ENCODE measurements at regions not wholly inside any gene's neighbourhood (a gene's known extent, or its start where the extent isn't known, plus 50 kb on each side); places are given as distances from the start of the nearest gene placed in this dataset.

DNA sequence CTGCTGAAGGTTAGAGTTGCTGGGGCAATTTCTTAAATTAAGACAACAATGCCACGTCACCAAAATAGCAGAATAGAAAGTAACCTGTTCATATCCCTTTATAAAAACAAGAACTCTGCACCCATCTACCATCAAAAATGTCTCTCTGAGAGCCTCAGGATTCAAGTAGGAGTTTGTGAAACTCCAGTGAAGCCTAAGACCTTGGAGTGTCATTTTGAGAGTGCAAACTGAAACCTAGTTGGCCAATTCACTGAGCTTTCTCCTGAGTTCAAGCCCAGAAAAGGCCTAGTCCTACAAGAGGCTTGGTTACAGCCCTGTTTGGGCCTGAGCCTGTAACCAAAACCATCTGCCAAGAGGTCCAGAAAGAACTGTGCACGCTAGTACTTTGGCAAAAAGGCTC lies 335.1 kb downstream of the EFHB start (continued):
- TF ChIP-seq, protein P1, sequence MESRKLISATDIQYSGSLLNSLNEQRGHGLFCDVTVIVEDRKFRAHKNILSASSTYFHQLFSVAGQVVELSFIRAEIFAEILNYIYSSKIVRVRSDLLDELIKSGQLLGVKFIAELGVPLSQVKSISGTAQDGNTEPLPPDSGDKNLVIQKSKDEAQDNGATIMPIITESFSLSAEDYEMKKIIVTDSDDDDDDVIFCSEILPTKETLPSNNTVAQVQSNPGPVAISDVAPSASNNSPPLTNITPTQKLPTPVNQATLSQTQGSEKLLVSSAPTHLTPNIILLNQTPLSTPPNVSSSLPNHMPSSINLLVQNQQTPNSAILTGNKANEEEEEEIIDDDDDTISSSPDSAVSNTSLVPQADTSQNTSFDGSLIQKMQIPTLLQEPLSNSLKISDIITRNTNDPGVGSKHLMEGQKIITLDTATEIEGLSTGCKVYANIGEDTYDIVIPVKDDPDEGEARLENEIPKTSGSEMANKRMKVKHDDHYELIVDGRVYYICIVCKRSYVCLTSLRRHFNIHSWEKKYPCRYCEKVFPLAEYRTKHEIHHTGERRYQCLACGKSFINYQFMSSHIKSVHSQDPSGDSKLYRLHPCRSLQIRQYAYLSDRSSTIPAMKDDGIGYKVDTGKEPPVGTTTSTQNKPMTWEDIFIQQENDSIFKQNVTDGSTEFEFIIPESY (IDR thresholded peaks at IDR 0.05; ENCODE audit: extremely low read depth, insufficient replicate concordance, low read length): no peak
- TF ChIP-seq JUND (IDR thresholded peaks at IDR 0.05) (no peak), ZNF274 (IDR thresholded peaks at IDR 0.05; ENCODE audit: low read depth, low read length) (no peak), EZH2 (IDR thresholded peaks at IDR 0.05) (no peak), SIN3A (IDR thresholded peaks at IDR 0.05; ENCODE audit: low read depth) (no peak)
- TF ChIP-seq, protein P2, sequence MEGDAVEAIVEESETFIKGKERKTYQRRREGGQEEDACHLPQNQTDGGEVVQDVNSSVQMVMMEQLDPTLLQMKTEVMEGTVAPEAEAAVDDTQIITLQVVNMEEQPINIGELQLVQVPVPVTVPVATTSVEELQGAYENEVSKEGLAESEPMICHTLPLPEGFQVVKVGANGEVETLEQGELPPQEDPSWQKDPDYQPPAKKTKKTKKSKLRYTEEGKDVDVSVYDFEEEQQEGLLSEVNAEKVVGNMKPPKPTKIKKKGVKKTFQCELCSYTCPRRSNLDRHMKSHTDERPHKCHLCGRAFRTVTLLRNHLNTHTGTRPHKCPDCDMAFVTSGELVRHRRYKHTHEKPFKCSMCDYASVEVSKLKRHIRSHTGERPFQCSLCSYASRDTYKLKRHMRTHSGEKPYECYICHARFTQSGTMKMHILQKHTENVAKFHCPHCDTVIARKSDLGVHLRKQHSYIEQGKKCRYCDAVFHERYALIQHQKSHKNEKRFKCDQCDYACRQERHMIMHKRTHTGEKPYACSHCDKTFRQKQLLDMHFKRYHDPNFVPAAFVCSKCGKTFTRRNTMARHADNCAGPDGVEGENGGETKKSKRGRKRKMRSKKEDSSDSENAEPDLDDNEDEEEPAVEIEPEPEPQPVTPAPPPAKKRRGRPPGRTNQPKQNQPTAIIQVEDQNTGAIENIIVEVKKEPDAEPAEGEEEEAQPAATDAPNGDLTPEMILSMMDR (IDR thresholded peaks at IDR 0.05 in 2 of 3, conservative IDR thresholded peaks at IDR 0.05 in 1 of 3; ENCODE audit: borderline replicate concordance in 1 of 3, insufficient read depth in 1 of 3, low read depth in 2 of 3, low read length in 2 of 3): no peak

DNA sequence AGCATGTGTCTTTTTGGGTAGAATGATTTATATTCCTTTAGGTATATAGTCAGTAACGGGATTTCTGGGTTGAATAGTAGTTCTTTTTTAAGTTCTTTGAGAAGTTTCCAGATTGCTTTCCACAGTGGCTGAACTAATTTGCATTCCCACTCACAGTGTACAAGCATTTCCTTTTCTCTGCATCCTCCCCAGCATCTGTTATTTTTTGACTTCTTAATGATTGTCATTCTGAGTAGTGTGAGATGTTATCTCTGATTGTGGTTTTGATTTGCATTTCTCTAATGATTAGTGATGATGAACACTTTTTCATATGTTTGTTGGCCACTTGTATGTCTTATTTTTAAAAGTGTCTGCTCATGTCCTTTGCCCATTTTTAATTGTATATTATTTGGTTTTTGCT lies 337.6 kb downstream of the EFHB start:
- TF ChIP-seq EZH2 (IDR thresholded peaks at IDR 0.05): no peak
- no peak for TF ChIP-seq POLR2AphosphoS5 (IDR thresholded peaks at IDR 0.05; ENCODE audit: low read depth, low read length)
- no peak for TF ChIP-seq SIN3A (IDR thresholded peaks at IDR 0.05; ENCODE audit: low read depth)
- TF ChIP-seq FOSL1 (IDR thresholded peaks at IDR 0.05; ENCODE audit: low read depth): no peak
- TF ChIP-seq, protein P3, sequence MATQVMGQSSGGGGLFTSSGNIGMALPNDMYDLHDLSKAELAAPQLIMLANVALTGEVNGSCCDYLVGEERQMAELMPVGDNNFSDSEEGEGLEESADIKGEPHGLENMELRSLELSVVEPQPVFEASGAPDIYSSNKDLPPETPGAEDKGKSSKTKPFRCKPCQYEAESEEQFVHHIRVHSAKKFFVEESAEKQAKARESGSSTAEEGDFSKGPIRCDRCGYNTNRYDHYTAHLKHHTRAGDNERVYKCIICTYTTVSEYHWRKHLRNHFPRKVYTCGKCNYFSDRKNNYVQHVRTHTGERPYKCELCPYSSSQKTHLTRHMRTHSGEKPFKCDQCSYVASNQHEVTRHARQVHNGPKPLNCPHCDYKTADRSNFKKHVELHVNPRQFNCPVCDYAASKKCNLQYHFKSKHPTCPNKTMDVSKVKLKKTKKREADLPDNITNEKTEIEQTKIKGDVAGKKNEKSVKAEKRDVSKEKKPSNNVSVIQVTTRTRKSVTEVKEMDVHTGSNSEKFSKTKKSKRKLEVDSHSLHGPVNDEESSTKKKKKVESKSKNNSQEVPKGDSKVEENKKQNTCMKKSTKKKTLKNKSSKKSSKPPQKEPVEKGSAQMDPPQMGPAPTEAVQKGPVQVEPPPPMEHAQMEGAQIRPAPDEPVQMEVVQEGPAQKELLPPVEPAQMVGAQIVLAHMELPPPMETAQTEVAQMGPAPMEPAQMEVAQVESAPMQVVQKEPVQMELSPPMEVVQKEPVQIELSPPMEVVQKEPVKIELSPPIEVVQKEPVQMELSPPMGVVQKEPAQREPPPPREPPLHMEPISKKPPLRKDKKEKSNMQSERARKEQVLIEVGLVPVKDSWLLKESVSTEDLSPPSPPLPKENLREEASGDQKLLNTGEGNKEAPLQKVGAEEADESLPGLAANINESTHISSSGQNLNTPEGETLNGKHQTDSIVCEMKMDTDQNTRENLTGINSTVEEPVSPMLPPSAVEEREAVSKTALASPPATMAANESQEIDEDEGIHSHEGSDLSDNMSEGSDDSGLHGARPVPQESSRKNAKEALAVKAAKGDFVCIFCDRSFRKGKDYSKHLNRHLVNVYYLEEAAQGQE (IDR thresholded peaks at IDR 0.05; ENCODE audit: low read depth): no peak
- TF ChIP-seq CEBPB (IDR thresholded peaks at IDR 0.05; ENCODE audit: low read depth): no peak
- TF ChIP-seq SRF (IDR thresholded peaks at IDR 0.05; ENCODE audit: low read depth): no peak
- H2AFZ ChIP-seq (ENCODE audit: low read depth, low read length, poor library complexity, severe bottlenecking): no peak overlapping the region
- H3K36me3 ChIP-seq (ENCODE audit: control insufficient read depth in 1 of 2, insufficient read depth in 2 of 2, low read length in 2 of 2): no peaks in the 10 kb centered on the region
- H3K4me2 ChIP-seq (ENCODE audit: low read length): no peak overlapping the region
- ChIA-PET POLR2A (no interaction called here), RAD21 (ENCODE audit: low non-redundant PET in 1 of 2, low total read pairs in 2 of 2, uncharacterized antibody in 2 of 2, unreplicated experiment in 2 of 2) (no interaction called here), CTCF (no interaction called here)
- no peak for DNase-seq (ENCODE audit: low read depth, low spot score)
- no peaks in the 10 kb centered on the region for H4K20me1 ChIP-seq (ENCODE audit: insufficient read depth)
- H3K4me3 ChIP-seq (replicated peaks in 1 of 2; ENCODE audit: low read depth in 1 of 2, low read length in 2 of 2): no peak overlapping the region
- no peaks in the 10 kb centered on the region for H3K9me3 ChIP-seq (ENCODE audit: control insufficient read depth in 1 of 2, insufficient read depth in 1 of 2, low read depth in 1 of 2, low read length in 2 of 2)
- H3K79me2 ChIP-seq (ENCODE audit: insufficient read depth, low read length): no peaks in the 10 kb centered on the region
- BruUV-seq (replicated peaks): no TSS peak
- H3K9ac ChIP-seq (ENCODE audit: low read length): no peak overlapping the region
- intact Hi-C loops (cut with micrococcal nuclease): no loop called here
- no peaks in the 10 kb centered on the region for H3K27me3 ChIP-seq (ENCODE audit: insufficient read depth, low read length)
- no peak overlapping the region for H3K27ac ChIP-seq (ENCODE audit: low read depth, low read length)
- H3K9me2 ChIP-seq (ENCODE audit: insufficient read depth): no peaks in the 10 kb centered on the region
- ATAC-seq: no peak
- H3K4me1 ChIP-seq (ENCODE audit: control insufficient read depth in 1 of 2, insufficient read depth in 2 of 2, low read length in 2 of 2): no peaks in the 10 kb centered on the region

Data from HCT116 (cell line).